ENCODE measurements at regions not wholly inside any gene's neighbourhood (a gene's known extent, or its start where the extent isn't known, plus 50 kb on each side); places are given as distances from the start of the nearest gene placed in this dataset.

GRCh38 chr7:125480762-125481161, 551.1 kb upstream of the POT1 start:
- Histone ChIP-seq H3K27ac (no peak overlapping the region), H3K4me3 (no peak overlapping the region), H3K36me3 (no peaks in the 10 kb centered on the region), H3K9me3 (replicated peaks) (no peaks in the 10 kb centered on the region), H3K27me3 (no peaks in the 10 kb centered on the region), H3K4me1 (no peaks in the 10 kb centered on the region)
- no peak for DNase-seq

- Histone ChIP-seq H3K36me3 (no peaks in the 10 kb centered on the region), H3K9me3 (replicated peaks) (no peaks in the 10 kb centered on the region), H3K4me1 (0 out of 2 replicates have a peak, but pooled peaks cover 6% of the 10 kb centered on the region), H3K27ac (no peak overlapping the region), H3K4me3 (no peak overlapping the region), H3K27me3 (no peaks in the 10 kb centered on the region)
- no peak for DNase-seq
Observed at GRCh38 chr7:125468855-125469174, 539.2 kb upstream of the POT1 start.

- Histone ChIP-seq H3K4me1 (0 out of 2 replicates have a peak, but pooled peaks cover 6% of the 10 kb centered on the region), H3K27me3 (no peaks in the 10 kb centered on the region), H3K36me3 (no peaks in the 10 kb centered on the region), H3K4me3 (no peak overlapping the region), H3K27ac (no peak overlapping the region), H3K9me3 (replicated peaks) (no peaks in the 10 kb centered on the region)
- no peak for DNase-seq
Observed at GRCh38 chr7:125467996-125468854, 538.6 kb upstream of the POT1 start.

- Histone ChIP-seq H3K4me1 (0 out of 2 replicates have a peak, but pooled peaks cover 6% of the 10 kb centered on the region), H3K27ac (no peak overlapping the region), H3K9me3 (replicated peaks) (no peaks in the 10 kb centered on the region), H3K4me3 (no peak overlapping the region), H3K36me3 (no peaks in the 10 kb centered on the region), H3K27me3 (no peaks in the 10 kb centered on the region)
- DNase-seq: peak; percentile 55 to 85
Observed at GRCh38 chr7:125465527-125465926, 535.9 kb upstream of the POT1 start.

- H3K36me3 ChIP-seq: no peaks in the 10 kb centered on the region
Observed at GRCh38 chr7:125462615-125463014, 533.0 kb upstream of the POT1 start.

GRCh38 chr7:125459038-125459437, 529.4 kb upstream of the POT1 start:
- no peak for DNase-seq
- Histone ChIP-seq H3K36me3 (no peaks in the 10 kb centered on the region), H3K27me3 (no peaks in the 10 kb centered on the region), H3K4me1 (no peaks in the 10 kb centered on the region), H3K27ac (no peak overlapping the region), H3K9me3 (replicated peaks) (no peaks in the 10 kb centered on the region), H3K4me3 (no peak overlapping the region)

More at GRCh38 chr7:125462615-125463014, 533.0 kb upstream of the POT1 start:
- H3K27me3 ChIP-seq: no peaks in the 10 kb centered on the region
- no peak overlapping the region for H3K4me3 ChIP-seq
- 0 out of 2 replicates have a peak, but pooled peaks cover 6% of the 10 kb centered on the region for H3K4me1 ChIP-seq
- DNase-seq: no peak
- H3K27ac ChIP-seq: no peak overlapping the region
- no peaks in the 10 kb centered on the region for H3K9me3 ChIP-seq (replicated peaks)

- no peak overlapping the region for H3K4me3 ChIP-seq
- H3K4me1 ChIP-seq: no peaks in the 10 kb centered on the region
- H3K9me3 ChIP-seq (replicated peaks): peaks cover 4% of the 10 kb centered on the region; the same call in 1 of the 2 replicates
- no peaks in the 10 kb centered on the region for H3K36me3 ChIP-seq
- H3K27me3 ChIP-seq: no peaks in the 10 kb centered on the region
- no peak for DNase-seq
- H3K27ac ChIP-seq: no peak overlapping the region
Observed at GRCh38 chr7:125450749-125451148, 521.1 kb upstream of the POT1 start.

- Histone ChIP-seq H3K4me1 (no peaks in the 10 kb centered on the region), H3K36me3 (no peaks in the 10 kb centered on the region), H3K27ac (no peak overlapping the region), H3K9me3 (replicated peaks) (no peaks in the 10 kb centered on the region), H3K4me3 (no peak overlapping the region), H3K27me3 (no peaks in the 10 kb centered on the region)
- DNase-seq: no peak
Observed at GRCh38 chr7:125445836-125446235, 516.2 kb upstream of the POT1 start.

- H3K27ac ChIP-seq: no peak overlapping the region
- H3K4me1 ChIP-seq: no peaks in the 10 kb centered on the region
- H3K36me3 ChIP-seq: no peaks in the 10 kb centered on the region
- H3K27me3 ChIP-seq: no peaks in the 10 kb centered on the region
- no peak for DNase-seq
- no peak overlapping the region for H3K4me3 ChIP-seq
- H3K9me3 ChIP-seq (replicated peaks): no peaks in the 10 kb centered on the region
Observed at GRCh38 chr7:125444864-125445263, 515.2 kb upstream of the POT1 start.

- Histone ChIP-seq H3K36me3 (no peaks in the 10 kb centered on the region), H3K27ac (no peak overlapping the region)
- DNase-seq: no peak
Observed at GRCh38 chr7:125436220-125436619, 506.6 kb upstream of the POT1 start.

GRCh38 chr7:125431349-125431748, 501.7 kb upstream of the POT1 start:
- no peak overlapping the region for H3K27ac ChIP-seq
- H3K36me3 ChIP-seq: no peaks in the 10 kb centered on the region
- no peaks in the 10 kb centered on the region for H3K4me1 ChIP-seq
- no peak for DNase-seq
- H3K9me3 ChIP-seq (replicated peaks): no peaks in the 10 kb centered on the region
- H3K4me3 ChIP-seq: no peak overlapping the region
- no peaks in the 10 kb centered on the region for H3K27me3 ChIP-seq

More at GRCh38 chr7:125436220-125436619, 506.6 kb upstream of the POT1 start:
- no peak overlapping the region for H3K4me3 ChIP-seq
- H3K27me3 ChIP-seq: no peaks in the 10 kb centered on the region
- H3K4me1 ChIP-seq: no peaks in the 10 kb centered on the region
- no peaks in the 10 kb centered on the region for H3K9me3 ChIP-seq (replicated peaks)

GRCh38 chr7:125430013-125430412, 500.4 kb upstream of the POT1 start:
- H3K9me3 ChIP-seq (replicated peaks): no peaks in the 10 kb centered on the region
- H3K36me3 ChIP-seq: no peaks in the 10 kb centered on the region
- no peak overlapping the region for H3K27ac ChIP-seq
- no peaks in the 10 kb centered on the region for H3K27me3 ChIP-seq
- H3K4me1 ChIP-seq: no peaks in the 10 kb centered on the region
- no peak for DNase-seq
- H3K4me3 ChIP-seq: no peak overlapping the region

- Histone ChIP-seq H3K4me1 (no peaks in the 10 kb centered on the region), H3K4me3 (no peak overlapping the region), H3K27ac (no peak overlapping the region), H3K9me3 (replicated peaks) (no peaks in the 10 kb centered on the region), H3K27me3 (no peaks in the 10 kb centered on the region), H3K36me3 (no peaks in the 10 kb centered on the region)
- DNase-seq: no peak
Observed at GRCh38 chr7:125427676-125428075, 498.1 kb upstream of the POT1 start.

GRCh38 chr7:125425506-125425905, 495.9 kb upstream of the POT1 start:
- Histone ChIP-seq H3K27ac (no peak overlapping the region), H3K27me3 (no peaks in the 10 kb centered on the region), H3K36me3 (no peaks in the 10 kb centered on the region), H3K9me3 (replicated peaks) (no peaks in the 10 kb centered on the region), H3K4me3 (no peak overlapping the region), H3K4me1 (no peaks in the 10 kb centered on the region)
- no peak for DNase-seq

- Histone ChIP-seq H3K27me3 (no peaks in the 10 kb centered on the region), H3K4me3 (no peak overlapping the region), H3K36me3 (no peaks in the 10 kb centered on the region), H3K4me1 (no peaks in the 10 kb centered on the region), H3K9me3 (replicated peaks) (no peaks in the 10 kb centered on the region), H3K27ac (no peak overlapping the region)
- no peak for DNase-seq
Observed at GRCh38 chr7:125424721-125425120, 495.1 kb upstream of the POT1 start.
